Activated naive CD4-positive, alpha-beta T cell (primary cell): ENCODE measurements at regions not wholly inside any gene's neighbourhood (a gene's known extent, or its start where the extent isn't known, plus 50 kb on each side); places are given as distances from the start of the nearest gene placed in this dataset.

Experiments used
- DNase-seq, 4 experiments: peaks; one replicate each; lab custom pipeline; 2025; lab: John Stamatoyannopoulos, UW

GRCh38 chr11:26096451-26096850, 235.5 kb upstream of the ANO3 start:
- no peak for DNase-seq

- DNase-seq = no peak
Measured at GRCh38 chr11:26102325-26102724, 229.6 kb upstream of the ANO3 start.

- DNase-seq = no peak
Measured at GRCh38 chr11:26105762-26106423, 226.0 kb upstream of the ANO3 start.

- no peak for DNase-seq
Measured at GRCh38 chr11:26106726-26107125, 225.2 kb upstream of the ANO3 start.

GRCh38 chr11:26109658-26110368, 222.1 kb upstream of the ANO3 start:
- no peak for DNase-seq

- no peak for DNase-seq
Measured at GRCh38 chr11:26112264-26112663, 219.7 kb upstream of the ANO3 start.

GRCh38 chr11:26121466-26121865, 210.5 kb upstream of the ANO3 start:
- DNase-seq = no peak

- no peak for DNase-seq
Measured at GRCh38 chr11:26126741-26127140, 205.2 kb upstream of the ANO3 start.

GRCh38 chr11:26127336-26127735, 204.6 kb upstream of the ANO3 start:
- no peak for DNase-seq

GRCh38 chr11:26131406-26131805, 200.5 kb upstream of the ANO3 start:
- DNase-seq = no peak

GRCh38 chr11:26134053-26134452, 197.9 kb upstream of the ANO3 start:
- DNase-seq = no peak

GRCh38 chr11:26134481-26135355, 197.2 kb upstream of the ANO3 start:
- DNase-seq = no peak

- no peak for DNase-seq
Measured at GRCh38 chr11:26137651-26138050, 194.3 kb upstream of the ANO3 start.

GRCh38 chr11:26142891-26143290, 189.0 kb upstream of the ANO3 start:
- DNase-seq = no peak

GRCh38 chr11:26143566-26144290, 188.2 kb upstream of the ANO3 start:
- no peak for DNase-seq

- no peak for DNase-seq
Measured at GRCh38 chr11:26144291-26144690, 187.6 kb upstream of the ANO3 start.

GRCh38 chr11:26144911-26145310, 187.0 kb upstream of the ANO3 start:
- no peak for DNase-seq

GRCh38 chr11:26149585-26149984, 182.3 kb upstream of the ANO3 start:
- no peak for DNase-seq

GRCh38 chr11:26150031-26150430, 181.9 kb upstream of the ANO3 start:
- DNase-seq = no peak

- DNase-seq = no peak
Measured at GRCh38 chr11:26158251-26158650, 173.7 kb upstream of the ANO3 start.

GRCh38 chr11:26162291-26162690, 169.6 kb upstream of the ANO3 start:
- DNase-seq = no peak

- DNase-seq = no peak
Measured at GRCh38 chr11:26186389-26186788, 145.5 kb upstream of the ANO3 start.
